AG09319 (cell line): ENCODE measurements at regions not wholly inside any gene's neighbourhood (a gene's known extent, or its start where the extent isn't known, plus 50 kb on each side); places are given as distances from the start of the nearest gene placed in this dataset.

Experiments used
- DNase-seq: peaks from one replicate; pipeline ENCODE4 v3.0.0-alpha.2; 2010; ENCODE audit warnings: low read depth; ENCODE audit errors: extremely low read depth
- CTCF ChIP-seq: IDR thresholded peaks from 2 replicates; pipeline ENCODE4 v1.5.1; 2011; ENCODE audit warnings: low read depth, mild to moderate bottlenecking, inconsistent platforms, low read length, moderate library complexity

- no peak for TF ChIP-seq CTCF
- no peak for DNase-seq
Observed at GRCh38 chr2:146228466-146229058, 1616.3 kb upstream of the ACVR2A start.

GRCh38 chr2:146228020-146228393 lies 1616.8 kb upstream of the ACVR2A start:
- no peak for DNase-seq
- no peak for TF ChIP-seq CTCF

- TF ChIP-seq CTCF, result no peak
- no peak for DNase-seq
Observed at GRCh38 chr2:146227152-146228019, 1617.4 kb upstream of the ACVR2A start.

GRCh38 chr2:146226077-146226476 lies 1618.8 kb upstream of the ACVR2A start:
- TF ChIP-seq CTCF, result no peak

GRCh38 chr2:146221826-146222225 lies 1623.0 kb upstream of the ACVR2A start:
- no peak for TF ChIP-seq CTCF
- no peak for DNase-seq

More at GRCh38 chr2:146226077-146226476, 1618.8 kb upstream of the ACVR2A start:
- DNase-seq, result no peak

- no peak for TF ChIP-seq CTCF
- no peak for DNase-seq
Observed at GRCh38 chr2:146220957-146221356, 1623.9 kb upstream of the ACVR2A start.

- no peak for TF ChIP-seq CTCF
- no peak for DNase-seq
Observed at GRCh38 chr2:146214394-146214929, 1630.4 kb upstream of the ACVR2A start.
